Fibroblast of lung (primary cell): ENCODE measurements at regions not wholly inside any gene's neighbourhood (a gene's known extent, or its start where the extent isn't known, plus 50 kb on each side); places are given as distances from the start of the nearest gene placed in this dataset.

Experiments
- DNase-seq, 2 donors: peaks; one replicate each; pipeline versions ENCODE4 v3.0.0 to v3.0.0-alpha.2; 2010; ENCODE audit warnings: low read depth in 2 of 2
- H2AFZ ChIP-seq: 2 replicates; pipeline ENCODE4 v1.5.1; 2012; ENCODE audit warnings: low read length, control low read depth, inconsistent platforms
- H3K27ac ChIP-seq: 2 replicates; pipeline ENCODE4 v1.5.1; 2011; ENCODE audit warnings: low read length, control low read depth; ENCODE audit not compliant: insufficient read depth
- H3K27me3 ChIP-seq: 2 replicates; pipeline ENCODE4 v1.5.1; 2011; ENCODE audit warnings: mild to moderate bottlenecking, low read length; ENCODE audit not compliant: control insufficient read depth, insufficient read depth
- H3K36me3 ChIP-seq: 2 replicates; pipeline ENCODE4 v1.5.1; 2011; ENCODE audit warnings: low read length; ENCODE audit not compliant: control insufficient read depth, insufficient read depth
- H3K4me1 ChIP-seq: 2 replicates; pipeline ENCODE4 v1.5.1; 2011; ENCODE audit warnings: low read length; ENCODE audit not compliant: control insufficient read depth, insufficient read depth; ENCODE audit errors: extremely low read depth
- H3K4me2 ChIP-seq: 2 replicates; pipeline ENCODE4 v1.5.1; 2011; ENCODE audit warnings: low read length, control low read depth; ENCODE audit not compliant: insufficient read depth; ENCODE audit errors: extremely low read depth
- H3K4me3 ChIP-seq, 4 experiments: fragments of 200-600 bp in 1 of 4; sonication (generic) in 1 of 4; replicated peaks in 1 of 4; 2 replicates each; pipeline ENCODE4 v1.5.1; 2011 to 2016; ENCODE audit warnings: low read length in 4 of 4, low read depth in 3 of 4, mild to moderate bottlenecking in 3 of 4, control low read depth in 2 of 4, inconsistent platforms in 1 of 4, mixed read lengths in 1 of 4; ENCODE audit not compliant: insufficient read depth in 1 of 4; ENCODE audit errors: control extremely low read depth in 1 of 4
- H3K79me2 ChIP-seq: 2 replicates; pipeline ENCODE4 v1.5.1; 2012; ENCODE audit warnings: mild to moderate bottlenecking, low read length, inconsistent platforms; ENCODE audit not compliant: control insufficient read depth, insufficient read depth
- H3K9ac ChIP-seq: 2 replicates; pipeline ENCODE4 v1.5.1; 2011; ENCODE audit warnings: mild to moderate bottlenecking, low read length, control low read depth; ENCODE audit not compliant: insufficient read depth
- H3K9me3 ChIP-seq: 2 replicates; pipeline ENCODE4 v1.5.1; 2012; ENCODE audit warnings: low read depth, low read length; ENCODE audit not compliant: control insufficient read depth, insufficient read depth
- H4K20me1 ChIP-seq: 2 replicates; pipeline ENCODE4 v1.5.1; 2011; ENCODE audit warnings: low read length; ENCODE audit not compliant: control insufficient read depth, insufficient read depth; ENCODE audit errors: extremely low read depth
- CTCF ChIP-seq, 2 donors: IDR thresholded peaks in 1 of 2; conservative IDR thresholded peaks in 1 of 2; 1 replicate in 1 of 2; 2 replicates in 1 of 2; pipeline ENCODE4 v1.5.1; 2011 to 2012; ENCODE audit warnings: low read length in 2 of 2, control low read depth in 1 of 2, inconsistent platforms in 1 of 2, low read depth in 1 of 2, mild to moderate bottlenecking in 1 of 2
- EZH2 ChIP-seq: IDR thresholded peaks from 2 replicates; pipeline ENCODE4 v1.5.1; 2012; ENCODE audit warnings: low read length, control low read depth, mild to moderate bottlenecking; ENCODE audit errors: missing control alignments

GRCh38 chrX:40155589-40156469 is 58.1 kb upstream of the BCOR start:
- TF ChIP-seq EZH2: no peak
- TF ChIP-seq CTCF (conservative IDR thresholded peaks at IDR 0.05 in 1 of 2, IDR thresholded peaks at IDR 0.05 in 1 of 2; ENCODE audit: low read depth in 1 of 2, low read length in 2 of 2): no peak
- peak overlapping the region; percentile 16 for H3K9ac ChIP-seq

GRCh38 chrX:40154853-40155588 is 57.3 kb upstream of the BCOR start:
- H4K20me1 ChIP-seq: no peaks in the 10 kb centered on the region
- no peaks in the 10 kb centered on the region for H3K36me3 ChIP-seq
- no peaks in the 10 kb centered on the region for H3K9me3 ChIP-seq
- H3K4me2 ChIP-seq: peak overlapping the region; percentile 59
- peaks cover 3% of the 10 kb centered on the region for H3K27me3 ChIP-seq
- H3K4me3 ChIP-seq: peak overlapping the region in 3 of 4 experiments; percentile 21 to 43 (median 31)
- no peak overlapping the region for H2AFZ ChIP-seq
- peak overlapping the region; percentile 16 for H3K9ac ChIP-seq
- H3K4me1 ChIP-seq: peaks cover 2% of the 10 kb centered on the region
- DNase-seq: peak in 1 of 2 donors; percentile 61
- no peak overlapping the region for H3K27ac ChIP-seq
- no peak for TF ChIP-seq EZH2
- TF ChIP-seq CTCF (conservative IDR thresholded peaks at IDR 0.05 in 1 of 2, IDR thresholded peaks at IDR 0.05 in 1 of 2; ENCODE audit: low read depth in 1 of 2, low read length in 2 of 2): no peak
- H3K79me2 ChIP-seq: no peaks in the 10 kb centered on the region

More at GRCh38 chrX:40155589-40156469, 58.1 kb upstream of the BCOR start:
- Histone ChIP-seq H4K20me1 (no peaks in the 10 kb centered on the region), H2AFZ (no peak overlapping the region), H3K27me3 (peaks cover 3% of the 10 kb centered on the region), H3K4me2 (no peak overlapping the region), H3K9me3 (no peaks in the 10 kb centered on the region), H3K36me3 (no peaks in the 10 kb centered on the region), H3K4me3 (peak overlapping the region in 1 of 4 experiments; percentile 41), H3K27ac (no peak overlapping the region), H3K79me2 (no peaks in the 10 kb centered on the region), H3K4me1 (peaks cover 2% of the 10 kb centered on the region)
- no peak for DNase-seq

GRCh38 chrX:40154250-40154852 is 56.6 kb upstream of the BCOR start:
- H3K27ac ChIP-seq: no peak overlapping the region

More at GRCh38 chrX:40154250-40154852, 56.6 kb upstream of the BCOR start:
- Histone ChIP-seq H3K4me3 (peak overlapping the region in 3 of 4 experiments; percentile 21 to 43 (median 31)), H3K79me2 (no peaks in the 10 kb centered on the region), H3K27me3 (peaks cover 3% of the 10 kb centered on the region), H3K4me2 (peak overlapping the region; percentile 59), H3K4me1 (peaks cover 2% of the 10 kb centered on the region), H3K9ac (no peak overlapping the region), H2AFZ (no peak overlapping the region), H4K20me1 (no peaks in the 10 kb centered on the region), H3K9me3 (no peaks in the 10 kb centered on the region), H3K36me3 (no peaks in the 10 kb centered on the region)
- peak in 1 of 2 donors; percentile 53 for DNase-seq
- TF ChIP-seq CTCF (conservative IDR thresholded peaks at IDR 0.05 in 1 of 2, IDR thresholded peaks at IDR 0.05 in 1 of 2; ENCODE audit: low read depth in 1 of 2, low read length in 2 of 2) (no peak), EZH2 (no peak)
